ENCODE measurements at regions not wholly inside any gene's neighbourhood (a gene's known extent, or its start where the extent isn't known, plus 50 kb on each side); places are given as distances from the start of the nearest gene placed in this dataset.

GRCh38 chr15:36185438-36185837 lies 394.0 kb upstream of the CDIN1 start:
- TF ChIP-seq CTCF (IDR thresholded peaks at IDR 0.05), result no peak
- TF ChIP-seq EZH2 (IDR thresholded peaks at IDR 0.05; ENCODE audit: borderline replicate concordance, insufficient read depth, low read depth, low read length, poor library complexity, severe bottlenecking), result no peak
